H1 (cell line): ENCODE measurements at regions not wholly inside any gene's neighbourhood (a gene's known extent, or its start where the extent isn't known, plus 50 kb on each side); places are given as distances from the start of the nearest gene placed in this dataset.

Experiments used
- CTCF ChIA-PET: fragments of 300-600 bp; sonication (Branson Sonifier 250); formaldehyde crosslinking; loops from one replicate; lab custom pipeline; 2021; ENCODE audit not compliant: partially characterized antibody; lab: Charles Lee
- POLR2A ChIA-PET: fragments of 300-600 bp; sonication (Branson Sonifier 250); formaldehyde crosslinking; loops from one replicate; lab custom pipeline; 2021; ENCODE audit warnings: inconsistent platforms; ENCODE audit not compliant: partially characterized antibody; lab: Charles Lee
- DNase-seq, 2 experiments: peaks; one replicate each; pipeline versions ENCODE4 v3.0.0 to v3.0.0-alpha.2; 2010 to 2022; ENCODE audit warnings: low spot score in 2 of 2, low read depth in 1 of 2, mixed read lengths in 1 of 2
- FAIRE-seq: peaks from 2 replicates; lab custom pipeline; 2011; peaks lifted over from hg19 to GRCh38; lab: Jason Lieb, UNC
- H2AFZ ChIP-seq: 2 replicates; pipeline ENCODE4 v1.8.1; 2012; ENCODE audit warnings: low read length, inconsistent platforms
- H2AK5ac ChIP-seq: 2 replicates; pipeline ENCODE4 v1.6.1; 2013; ENCODE audit warnings: low read depth, low read length
- H2BK120ac ChIP-seq: replicated peaks from 2 replicates; pipeline ENCODE3; 2013; ENCODE audit warnings: low read depth, low read length, inconsistent platforms
- H2BK12ac ChIP-seq: 2 replicates; pipeline ENCODE4 v1.6.1; 2013; ENCODE audit warnings: low read depth, low read length
- H2BK15ac ChIP-seq: 2 replicates; pipeline ENCODE4 v1.6.1; 2013; ENCODE audit warnings: low read length
- H2BK20ac ChIP-seq: 2 replicates; pipeline ENCODE4 v1.6.1; 2013; ENCODE audit warnings: low read length
- H2BK5ac ChIP-seq: 2 replicates; pipeline ENCODE4 v1.6.1; 2013; ENCODE audit warnings: low read depth, low read length
- H3K14ac ChIP-seq: 2 replicates; pipeline ENCODE4 v1.6.1; 2013; ENCODE audit warnings: inconsistent platforms; ENCODE audit not compliant: insufficient read length
- H3K18ac ChIP-seq: 2 replicates; pipeline ENCODE4 v1.6.1; 2013; ENCODE audit warnings: low read length; ENCODE audit errors: extremely low read depth
- H3K23ac ChIP-seq: 2 replicates; pipeline ENCODE4 v1.6.1; 2013; ENCODE audit warnings: inconsistent platforms; ENCODE audit not compliant: insufficient read length
- H3K23me2 ChIP-seq: 2 replicates; pipeline ENCODE4 v1.6.1; 2013; ENCODE audit warnings: low read depth, low read length
- H3K27ac ChIP-seq: 2 replicates; pipeline ENCODE4 v1.6.1; 2011; ENCODE audit warnings: low read depth, low read length, inconsistent platforms
- H3K27me3 ChIP-seq, 4 experiments: replicated peaks in 1 of 4; 1 replicate in 1 of 4; 2 replicates in 3 of 4; pipeline versions ENCODE4 v1.6.1 to v1.8.1; 2011 to 2013; ENCODE audit warnings: low read length in 3 of 4, mild to moderate bottlenecking in 3 of 4, inconsistent platforms in 2 of 4, mixed read lengths in 2 of 4, moderate library complexity in 1 of 4; ENCODE audit not compliant: control insufficient read depth in 3 of 4, insufficient read depth in 3 of 4; ENCODE audit errors: extremely low read depth in 1 of 4
- H3K36me3 ChIP-seq, 4 experiments: 2 replicates each; pipeline versions ENCODE4 v1.6.1 to v1.8.1; 2011 to 2013; ENCODE audit warnings: mild to moderate bottlenecking in 4 of 4, low read length in 3 of 4, moderate library complexity in 2 of 4, control low read depth in 1 of 4, inconsistent platforms in 1 of 4; ENCODE audit not compliant: insufficient read depth in 4 of 4, control insufficient read depth in 2 of 4
- H3K4ac ChIP-seq: replicated peaks from 2 replicates; pipeline ENCODE3; 2013; ENCODE audit warnings: low read length, low read depth, mixed read lengths, inconsistent platforms; ENCODE audit not compliant: insufficient read length
- H3K4me1 ChIP-seq, 4 experiments: replicated peaks in 1 of 4; 1 replicate in 1 of 4; 2 replicates in 3 of 4; pipeline versions ENCODE4 v1.6.1 to v1.8.1; 2011 to 2013; ENCODE audit warnings: low read length in 3 of 4, inconsistent platforms in 2 of 4, mixed read lengths in 1 of 4; ENCODE audit not compliant: insufficient read depth in 4 of 4, control insufficient read depth in 3 of 4
- H3K4me2 ChIP-seq, 2 experiments: 2 replicates each; pipeline versions ENCODE4 v1.6.1 to v1.8.1; 2011 to 2013; ENCODE audit warnings: low read depth in 2 of 2, low read length in 2 of 2, control low read depth in 1 of 2, inconsistent platforms in 1 of 2, mild to moderate bottlenecking in 1 of 2; ENCODE audit not compliant: insufficient read depth in 1 of 2
- H3K4me3 ChIP-seq, 4 experiments: fragments of 200-600, 300-600 bp in 1 of 4; sonication (generic), shearing (Covaris generic), sonication (Bioruptor Twin) in 1 of 4; 2 replicates each; pipeline versions ENCODE4 v1.5.1 to v1.8.1; 2011 to 2016; ENCODE audit warnings: low read length in 4 of 4, low read depth in 3 of 4, control low read depth in 2 of 4, inconsistent platforms in 2 of 4, mild to moderate bottlenecking in 2 of 4, mixed read lengths in 1 of 4, moderate library complexity in 1 of 4; ENCODE audit not compliant: insufficient read depth in 2 of 4; ENCODE audit errors: extremely low read depth in 1 of 4
- H3K56ac ChIP-seq: replicated peaks from 2 replicates; pipeline ENCODE3; 2013; ENCODE audit warnings: low read depth, mild to moderate bottlenecking, mixed read lengths, low read length, inconsistent platforms; ENCODE audit not compliant: insufficient read length
- H3K79me1 ChIP-seq: 2 replicates; pipeline ENCODE4 v1.6.1; 2013; ENCODE audit warnings: low read depth, low read length, control low read depth
- H3K79me2 ChIP-seq, 2 experiments: 2 replicates each; pipeline versions ENCODE4 v1.6.1 to v1.8.1; 2012 to 2013; ENCODE audit warnings: low read length in 2 of 2, mild to moderate bottlenecking in 2 of 2, inconsistent platforms in 1 of 2; ENCODE audit not compliant: insufficient read depth in 2 of 2, control insufficient read depth in 1 of 2
- H3K9ac ChIP-seq, 4 experiments: replicated peaks in 1 of 4; 1 replicate in 1 of 4; 2 replicates in 3 of 4; pipeline versions ENCODE4 v1.6.1 to v1.8.1; 2011 to 2013; ENCODE audit warnings: low read depth in 3 of 4, low read length in 3 of 4, control low read depth in 2 of 4, mild to moderate bottlenecking in 2 of 4, moderate library complexity in 2 of 4, inconsistent platforms in 1 of 4; ENCODE audit errors: extremely low read depth in 1 of 4
- H3K9me3 ChIP-seq, 2 experiments: 2 replicates each; pipeline versions ENCODE4 v1.6.1 to v1.8.1; 2012 to 2013; ENCODE audit warnings: mild to moderate bottlenecking in 2 of 2, moderate library complexity in 2 of 2, control low read depth in 1 of 2, inconsistent platforms in 1 of 2, low read depth in 1 of 2, low read length in 1 of 2, mixed read lengths in 1 of 2; ENCODE audit not compliant: insufficient read depth in 2 of 2
- H4K20me1 ChIP-seq, 2 experiments: replicated peaks in 1 of 2; 2 replicates each; pipeline versions ENCODE3 to v1.8.1; 2011 to 2013; ENCODE audit warnings: inconsistent platforms in 2 of 2, low read length in 2 of 2, mild to moderate bottlenecking in 1 of 2; ENCODE audit not compliant: insufficient read depth in 2 of 2, control insufficient read depth in 1 of 2
- H4K5ac ChIP-seq: 2 replicates; pipeline ENCODE4 v1.6.1; 2013; ENCODE audit warnings: low read length, low read depth, mixed read lengths, inconsistent platforms; ENCODE audit not compliant: insufficient read length
- H4K8ac ChIP-seq: 2 replicates; pipeline ENCODE4 v1.8.0; 2013; ENCODE audit warnings: mild to moderate bottlenecking, moderate library complexity, low read length, inconsistent platforms; ENCODE audit not compliant: insufficient read depth; ENCODE audit errors: extremely low read depth
- H4K91ac ChIP-seq: replicated peaks from 2 replicates; pipeline ENCODE3; 2013; ENCODE audit warnings: low read length, mixed read lengths, inconsistent platforms; ENCODE audit not compliant: insufficient read length
- ATF2 ChIP-seq: IDR thresholded peaks from 2 replicates; pipeline ENCODE4 v1.6.1; 2012; ENCODE audit warnings: low read length, inconsistent platforms
- WGBS, 2 experiments: shearing (Covaris generic) in 1 of 2; methylation state at CpG; one replicate each; pipeline versions ENCODE4 v1.1.6 to v1.1.7; 2013 to 2015; ENCODE audit warnings: low lambda C conversion rate in 2 of 2, mixed read lengths in 2 of 2, inconsistent platforms in 1 of 2, low coverage in 1 of 2, missing lambda C conversion rate in 1 of 2; ENCODE audit not compliant: insufficient replicate concordance in 2 of 2, insufficient coverage in 1 of 2, insufficient read length in 1 of 2; ENCODE audit errors: extremely low coverage in 1 of 2, missing lambda C conversion rate in 1 of 2; 5-methylcytosine and 5-hydroxymethylcytosine counted together

- no peak overlapping the region for H3K4me2 ChIP-seq
- WGBS, 2 experiments, result 93% methylated on average over 1 of the region's 1 CpG; no CpG with 5 or more reads in 1 of the 2 experiments
- TF ChIP-seq ATF2, result no peak
Measured at GRCh38 chr16:56057151-56057550, 134.1 kb upstream of the GNAO1 start.

More at GRCh38 chr16:56057151-56057550, 134.1 kb upstream of the GNAO1 start:
- H3K9ac ChIP-seq, result no peak overlapping the region
- H3K23me2 ChIP-seq, result no peaks in the 10 kb centered on the region
- H3K4me3 ChIP-seq, result no peak overlapping the region
- no peaks in the 10 kb centered on the region for H3K9me3 ChIP-seq
- H4K5ac ChIP-seq, result no peak overlapping the region
- CTCF ChIA-PET, result interaction anchor here (1.2 kb wide), 1 partner anchor 9 kb away, joined by 6 read pairs; no protein-coding TSS in a partner anchor
- H3K4me1 ChIP-seq, result no peaks in the 10 kb centered on the region
- H2AFZ ChIP-seq, result no peak overlapping the region
- H3K36me3 ChIP-seq, result no peaks in the 10 kb centered on the region
- no peak overlapping the region for H4K91ac ChIP-seq
- H3K18ac ChIP-seq, result no peak overlapping the region
- H3K79me1 ChIP-seq, result no peaks in the 10 kb centered on the region
- H3K23ac ChIP-seq, result no peak overlapping the region
- H3K79me2 ChIP-seq, result no peaks in the 10 kb centered on the region
- no peak overlapping the region for H3K56ac ChIP-seq
- H2BK12ac ChIP-seq, result no peak overlapping the region
- no peak for FAIRE-seq
- no peak overlapping the region for H3K4ac ChIP-seq
- no peak overlapping the region for H2AK5ac ChIP-seq
- H3K27ac ChIP-seq, result no peak overlapping the region
- H2BK15ac ChIP-seq, result no peak overlapping the region
- DNase-seq, result no peak
- POLR2A ChIA-PET, result no interaction called here
- no peak overlapping the region for H2BK5ac ChIP-seq
- no peaks in the 10 kb centered on the region for H3K27me3 ChIP-seq
- H2BK120ac ChIP-seq, result no peak overlapping the region
- no peak overlapping the region for H2BK20ac ChIP-seq
- no peak overlapping the region for H3K14ac ChIP-seq
- no peaks in the 10 kb centered on the region for H4K20me1 ChIP-seq
- H4K8ac ChIP-seq, result no peak overlapping the region
